Inferior parietal cortex (tissue), 1 donor: ENCODE measurements at regions not wholly inside any gene's neighbourhood (a gene's known extent, or its start where the extent isn't known, plus 50 kb on each side); places are given as distances from the start of the nearest gene placed in this dataset.
"Not testable (repeated sequence)": the region's sequence is repeated elsewhere in the genome, so short reads cannot be mapped to it uniquely, and the experiment has no call there.

Experiments used
- DNase-seq: peaks from one replicate; pipeline ENCODE4 v3.0.0-alpha.2; 2016; ENCODE audit errors: extremely low spot score

GRCh38 chr12:47488888-47489287 is 216.9 kb downstream of the RPAP3 start:
- no peak for DNase-seq

GRCh38 chr12:47481041-47481440 is 224.8 kb downstream of the RPAP3 start:
- DNase-seq = no peak

GRCh38 chr12:47478426-47478825 is 227.4 kb downstream of the RPAP3 start:
- no peak for DNase-seq

- DNase-seq = no peak
Observed at GRCh38 chr12:47473091-47473490, 232.7 kb downstream of the RPAP3 start.

DNA sequence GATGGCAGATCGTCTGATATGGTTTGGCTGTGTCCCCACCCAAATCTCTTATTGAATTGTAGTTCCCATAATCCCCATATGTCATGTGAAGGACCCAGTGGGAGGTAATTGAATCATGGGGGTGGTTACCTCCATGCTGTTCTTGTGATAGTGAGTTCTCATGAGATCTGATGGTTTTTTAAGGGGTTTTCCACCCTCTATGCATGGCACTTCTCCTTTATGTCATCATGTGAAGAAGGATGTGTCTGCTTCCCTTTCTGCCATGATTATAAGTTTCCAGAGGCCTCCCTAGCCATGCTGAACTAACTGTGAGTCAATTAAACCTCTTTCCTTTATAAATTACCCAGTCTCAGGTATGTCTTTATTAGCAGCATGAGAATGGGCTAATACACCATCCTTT is 235.5 kb downstream of the RPAP3 start:
- not testable (repeated sequence) for DNase-seq

DNA sequence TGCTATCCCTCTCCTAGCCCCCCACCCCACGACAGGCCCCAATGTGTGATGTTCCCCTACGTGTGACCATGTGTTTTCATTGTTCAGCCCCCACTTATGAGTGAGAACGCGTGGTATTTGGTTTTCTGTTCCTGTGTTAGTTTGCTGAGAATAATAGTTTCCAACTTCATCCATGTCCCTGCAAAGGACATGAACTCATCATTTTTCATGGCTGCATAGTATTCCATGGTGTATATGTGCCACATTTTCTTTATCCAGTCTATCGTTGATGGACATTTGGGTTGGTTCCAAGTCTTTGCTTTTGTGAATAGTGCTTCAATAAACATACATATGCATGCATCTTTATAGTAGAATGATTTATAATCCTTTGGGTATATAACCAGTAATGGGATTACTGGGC is 241.9 kb downstream of the RPAP3 start:
- DNase-seq = not testable (repeated sequence)

DNA sequence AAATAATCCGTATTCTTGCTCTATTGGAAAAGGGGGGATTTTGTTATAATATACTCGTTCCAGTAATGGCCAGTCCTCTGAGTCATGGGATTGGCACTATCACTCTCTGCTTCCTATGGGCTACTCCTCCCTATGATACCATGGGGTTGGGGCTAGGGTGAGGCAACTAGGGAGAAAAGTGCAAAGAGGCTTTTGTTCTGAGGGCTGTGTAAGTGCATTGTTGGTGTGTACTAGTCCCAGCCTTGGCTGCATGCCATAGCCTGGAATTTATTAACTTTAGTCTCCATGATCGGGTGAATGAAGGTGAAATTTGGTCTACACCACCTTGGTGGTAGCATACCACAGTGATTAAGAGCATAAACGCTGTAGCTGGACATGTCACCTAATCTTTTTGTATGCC is 247.6 kb downstream of the RPAP3 start:
- no peak for DNase-seq

DNA sequence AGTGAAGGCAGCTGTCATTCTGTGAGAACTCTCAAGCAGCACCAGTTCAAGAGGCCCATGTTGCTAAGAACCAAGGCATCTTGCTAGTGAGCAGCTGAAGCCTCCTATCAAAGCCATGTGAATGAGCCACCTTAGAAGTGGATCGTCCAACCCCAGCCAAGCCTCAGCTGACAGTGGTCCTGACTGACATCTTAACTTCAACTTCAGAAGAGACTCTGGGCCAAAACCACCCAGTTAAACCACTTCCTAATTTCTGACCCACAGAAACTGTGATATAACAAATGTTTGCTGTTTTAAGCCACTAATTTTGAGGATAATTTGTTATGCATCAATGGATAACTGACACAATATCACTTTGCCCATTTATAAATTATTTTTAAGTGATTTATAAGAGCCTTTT is 256.0 kb downstream of the RPAP3 start:
- no peak for DNase-seq

DNA sequence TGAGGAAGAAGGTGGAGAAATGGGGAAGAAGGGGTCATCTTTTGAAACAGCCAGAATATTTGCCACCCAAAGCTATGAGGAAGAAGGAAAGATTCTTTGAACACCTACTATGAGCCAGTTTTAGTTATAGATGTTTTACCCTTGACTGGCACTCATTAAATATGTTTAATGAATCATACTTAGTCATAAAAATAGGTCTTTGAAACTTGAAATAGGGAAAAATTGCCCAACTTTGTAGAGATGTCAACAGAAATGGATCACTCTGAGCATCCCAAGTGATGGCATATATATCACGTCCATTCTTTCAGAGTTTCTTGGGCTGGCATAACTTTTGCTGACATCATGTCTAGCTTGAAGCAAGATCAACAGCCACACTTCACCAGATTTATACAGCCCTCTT is 263.5 kb downstream of the RPAP3 start:
- no peak for DNase-seq

GRCh38 chr12:47441490-47441889 is 264.3 kb downstream of the RPAP3 start:
- no peak for DNase-seq

- DNase-seq = no peak
Observed at GRCh38 chr12:47438175-47438574, 267.7 kb downstream of the RPAP3 start.

DNA sequence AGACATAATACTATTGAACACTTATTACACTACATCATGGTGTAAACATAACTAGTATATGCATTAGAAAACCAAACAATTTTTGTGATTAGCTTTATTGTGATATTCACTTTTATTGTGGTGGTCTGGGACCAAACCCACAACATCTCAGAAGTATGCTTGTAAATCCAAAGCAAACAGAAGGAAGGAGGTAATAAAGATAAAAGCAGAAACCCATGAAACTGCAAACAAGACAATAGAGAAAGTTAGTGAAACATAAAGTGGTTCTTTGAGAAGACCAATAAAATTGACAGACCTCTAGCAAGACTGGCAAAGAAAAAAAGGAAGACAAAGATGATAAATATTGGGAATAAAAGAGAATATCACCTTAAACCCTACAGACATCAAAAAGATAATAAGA is 268.3 kb downstream of the RPAP3 start:
- no peak for DNase-seq

DNA sequence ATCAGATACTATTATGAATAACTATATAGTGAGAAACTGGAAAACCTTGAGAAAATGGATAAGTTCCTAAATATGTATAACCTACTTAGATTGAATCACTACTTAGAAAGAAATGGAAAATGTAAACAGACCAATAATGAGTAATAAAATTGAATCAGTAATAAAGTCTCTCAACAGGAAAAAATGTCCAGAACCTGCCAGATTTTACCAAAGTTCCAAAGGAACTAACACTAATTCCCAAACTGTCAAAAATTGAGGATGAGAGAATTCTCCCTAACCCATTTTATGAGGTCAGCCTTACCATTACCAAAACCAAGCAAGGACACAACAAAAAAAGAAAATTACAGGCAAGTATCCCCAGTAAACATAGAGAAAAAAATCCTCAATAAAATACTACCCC is 272.0 kb downstream of the RPAP3 start:
- DNase-seq = no peak

GRCh38 chr12:47426678-47427309 is 279.0 kb downstream of the RPAP3 start:
- not testable (repeated sequence) for DNase-seq

GRCh38 chr12:47422611-47423010 is 283.2 kb downstream of the RPAP3 start:
- no peak for DNase-seq

- DNase-seq = no peak
Observed at GRCh38 chr12:47419497-47419896, 286.3 kb downstream of the RPAP3 start.

GRCh38 chr12:47417955-47418354 is 287.9 kb downstream of the RPAP3 start:
- no peak for DNase-seq

DNA sequence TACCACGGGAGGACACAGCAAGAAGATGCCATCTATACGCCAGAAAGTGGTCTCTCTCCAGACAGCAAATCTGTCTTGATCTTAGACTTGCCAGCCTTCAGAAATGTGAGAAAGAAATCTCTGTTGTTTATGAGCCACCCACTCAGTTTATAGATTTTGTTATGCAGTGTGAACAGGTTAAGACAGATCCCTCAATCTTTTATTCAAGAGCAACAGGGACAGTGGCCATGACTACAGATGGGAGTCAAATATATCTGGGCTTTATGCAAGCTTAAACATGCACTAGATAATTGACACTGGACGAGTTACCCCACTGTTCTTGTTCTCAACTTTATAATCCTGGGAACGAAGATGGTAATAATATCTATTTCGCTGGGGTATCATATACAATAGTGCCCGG is 288.7 kb downstream of the RPAP3 start:
- DNase-seq = no peak

- no peak for DNase-seq
Observed at GRCh38 chr12:47415054-47415453, 290.8 kb downstream of the RPAP3 start.

DNA sequence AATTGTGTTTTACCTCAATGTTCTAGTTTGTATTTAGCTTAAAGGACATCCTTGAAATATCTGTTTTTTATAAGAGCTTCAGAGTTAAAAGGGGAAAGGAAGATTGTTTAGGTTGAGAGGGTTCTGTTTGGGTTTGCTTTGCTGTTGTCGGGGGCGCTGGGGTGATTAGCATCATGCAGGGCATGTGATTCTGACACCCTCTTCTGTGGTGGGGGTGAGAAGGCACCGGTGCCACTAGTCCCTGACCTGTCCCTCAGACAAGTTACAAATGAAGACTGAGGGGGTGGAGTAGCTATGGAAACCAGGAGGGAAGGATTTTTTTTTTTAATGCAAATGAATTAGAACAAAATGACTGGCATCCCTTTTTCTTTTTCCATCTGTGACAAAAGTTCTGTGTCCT is 291.3 kb downstream of the RPAP3 start:
- no peak for DNase-seq

GRCh38 chr12:47413806-47414205 is 292.0 kb downstream of the RPAP3 start:
- DNase-seq = no peak

GRCh38 chr12:47412601-47413236 is 293.1 kb downstream of the RPAP3 start:
- no peak for DNase-seq

GRCh38 chr12:47411966-47412365 is 293.9 kb downstream of the RPAP3 start:
- DNase-seq = no peak

- no peak for DNase-seq
Observed at GRCh38 chr12:47410862-47411261, 295.0 kb downstream of the RPAP3 start.
